Panc1 (cell line): ENCODE measurements at regions not wholly inside any gene's neighbourhood (a gene's known extent, or its start where the extent isn't known, plus 50 kb on each side); places are given as distances from the start of the nearest gene placed in this dataset.

Source experiments
- POLR2AphosphoS5 ChIP-seq: IDR thresholded peaks from 2 replicates; pipeline ENCODE4 v1.6.1; 2012; ENCODE audit warnings: mild to moderate bottlenecking, low read depth, low read length, moderate library complexity
- SIN3A ChIP-seq: IDR thresholded peaks from 2 replicates; pipeline ENCODE4 v1.6.1; 2012; ENCODE audit warnings: low read depth, mild to moderate bottlenecking, low read length, moderate library complexity, borderline replicate concordance; ENCODE audit not compliant: insufficient read depth
- TCF7L2 ChIP-seq: IDR thresholded peaks from 2 replicates; pipeline ENCODE4 v1.6.1; 2011; ENCODE audit warnings: mild to moderate bottlenecking, low read depth, low read length, inconsistent platforms
- TF ChIP-seq, protein P1 (sequence below): fragments of 450-650 bp; IDR thresholded peaks from 2 replicates; pipeline ENCODE4 v1.5.1; 2017; ENCODE audit warnings: mild to moderate bottlenecking

DNA sequence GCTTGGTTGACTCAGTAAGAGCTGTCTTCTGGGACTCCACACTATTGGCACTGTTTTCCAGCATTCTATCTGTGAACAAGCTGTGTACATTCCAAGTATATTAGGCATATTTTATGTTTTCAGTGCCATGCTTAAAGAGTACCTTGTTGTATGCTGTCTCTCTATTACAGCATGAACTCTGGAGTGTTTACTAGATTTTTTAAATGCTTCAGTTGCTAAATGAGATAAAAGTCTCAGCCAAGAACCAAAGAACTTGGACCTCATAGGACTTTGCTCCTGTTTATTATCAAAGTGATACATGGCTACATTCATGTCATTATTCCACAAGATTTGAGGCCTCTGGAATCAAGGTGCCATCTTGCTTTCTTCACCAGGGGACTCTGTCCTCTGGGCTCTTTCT, 167.2 kb downstream of the C9orf152 start:
- TF ChIP-seq, protein P1, sequence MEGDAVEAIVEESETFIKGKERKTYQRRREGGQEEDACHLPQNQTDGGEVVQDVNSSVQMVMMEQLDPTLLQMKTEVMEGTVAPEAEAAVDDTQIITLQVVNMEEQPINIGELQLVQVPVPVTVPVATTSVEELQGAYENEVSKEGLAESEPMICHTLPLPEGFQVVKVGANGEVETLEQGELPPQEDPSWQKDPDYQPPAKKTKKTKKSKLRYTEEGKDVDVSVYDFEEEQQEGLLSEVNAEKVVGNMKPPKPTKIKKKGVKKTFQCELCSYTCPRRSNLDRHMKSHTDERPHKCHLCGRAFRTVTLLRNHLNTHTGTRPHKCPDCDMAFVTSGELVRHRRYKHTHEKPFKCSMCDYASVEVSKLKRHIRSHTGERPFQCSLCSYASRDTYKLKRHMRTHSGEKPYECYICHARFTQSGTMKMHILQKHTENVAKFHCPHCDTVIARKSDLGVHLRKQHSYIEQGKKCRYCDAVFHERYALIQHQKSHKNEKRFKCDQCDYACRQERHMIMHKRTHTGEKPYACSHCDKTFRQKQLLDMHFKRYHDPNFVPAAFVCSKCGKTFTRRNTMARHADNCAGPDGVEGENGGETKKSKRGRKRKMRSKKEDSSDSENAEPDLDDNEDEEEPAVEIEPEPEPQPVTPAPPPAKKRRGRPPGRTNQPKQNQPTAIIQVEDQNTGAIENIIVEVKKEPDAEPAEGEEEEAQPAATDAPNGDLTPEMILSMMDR: no peak
- no peak for TF ChIP-seq POLR2AphosphoS5
- no peak for TF ChIP-seq SIN3A
- no peak for TF ChIP-seq TCF7L2
